Nephron progenitor cell (in vitro differentiated cells): ENCODE measurements at regions not wholly inside any gene's neighbourhood (a gene's known extent, or its start where the extent isn't known, plus 50 kb on each side); places are given as distances from the start of the nearest gene placed in this dataset.

Experiments used
- DNase-seq: peaks from one replicate; pipeline ENCODE4 v3.0.0; 2021
- H3K27ac Mint-ChIP-seq: 2 replicates; pipeline ENCODE4 v1.8.0; 2021; ENCODE audit warnings: mild to moderate bottlenecking, moderate library complexity, mixed read lengths
- H3K27me3 Mint-ChIP-seq: 2 replicates; pipeline ENCODE4 v1.8.0; 2021; ENCODE audit warnings: mild to moderate bottlenecking, low read depth, mixed read lengths; ENCODE audit not compliant: poor library complexity
- H3K36me3 Mint-ChIP-seq: 2 replicates; pipeline ENCODE4 v1.8.0; 2021; ENCODE audit warnings: low read depth, mixed read lengths
- H3K4me1 Mint-ChIP-seq: 2 replicates; pipeline ENCODE4 v1.8.0; 2021; ENCODE audit warnings: mixed read lengths
- H3K4me3 Mint-ChIP-seq: 2 replicates; pipeline ENCODE4 v1.8.0; 2021; ENCODE audit warnings: mild to moderate bottlenecking, moderate library complexity, mixed read lengths
- H3K9me3 Mint-ChIP-seq: 2 replicates; pipeline ENCODE4 v1.8.0; 2021; ENCODE audit warnings: mild to moderate bottlenecking, moderate library complexity, mixed read lengths
- TF ChIP-seq, protein P1 (sequence below): fragments of 200-600 bp; sonication (generic); IDR thresholded peaks from 2 replicates; pipeline ENCODE4 v1.5.0; 2021; ENCODE audit warnings: antibody characterized with exemption

DNA sequence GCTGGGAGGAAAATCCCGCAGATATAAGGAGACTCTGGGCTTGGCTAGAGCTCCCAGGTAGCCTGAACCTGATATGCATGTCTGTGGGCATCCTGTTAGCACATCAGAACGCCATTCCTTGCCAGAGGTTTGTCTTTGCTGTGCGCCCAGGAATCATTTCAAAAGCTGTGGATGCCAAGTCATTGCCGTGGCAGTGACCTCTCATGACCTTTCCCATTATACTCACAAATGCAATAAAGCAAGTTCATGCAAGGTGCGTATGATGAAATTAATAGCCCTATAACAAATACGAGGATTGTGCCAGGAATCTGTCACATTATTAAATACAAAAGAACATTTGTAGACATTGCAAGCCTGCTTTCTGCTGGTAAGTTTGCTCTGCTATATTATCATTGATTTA lies 229.1 kb upstream of the PELI2 start:
- no peak for DNase-seq
- no peaks in the 10 kb centered on the region for H3K9me3 Mint-ChIP-seq
- H3K27me3 Mint-ChIP-seq, result peaks cover 12% of the 10 kb centered on the region
- no peaks in the 10 kb centered on the region for H3K36me3 Mint-ChIP-seq
- H3K4me1 Mint-ChIP-seq, result no peaks in the 10 kb centered on the region
- no peak overlapping the region for H3K27ac Mint-ChIP-seq
- TF ChIP-seq, protein P1, sequence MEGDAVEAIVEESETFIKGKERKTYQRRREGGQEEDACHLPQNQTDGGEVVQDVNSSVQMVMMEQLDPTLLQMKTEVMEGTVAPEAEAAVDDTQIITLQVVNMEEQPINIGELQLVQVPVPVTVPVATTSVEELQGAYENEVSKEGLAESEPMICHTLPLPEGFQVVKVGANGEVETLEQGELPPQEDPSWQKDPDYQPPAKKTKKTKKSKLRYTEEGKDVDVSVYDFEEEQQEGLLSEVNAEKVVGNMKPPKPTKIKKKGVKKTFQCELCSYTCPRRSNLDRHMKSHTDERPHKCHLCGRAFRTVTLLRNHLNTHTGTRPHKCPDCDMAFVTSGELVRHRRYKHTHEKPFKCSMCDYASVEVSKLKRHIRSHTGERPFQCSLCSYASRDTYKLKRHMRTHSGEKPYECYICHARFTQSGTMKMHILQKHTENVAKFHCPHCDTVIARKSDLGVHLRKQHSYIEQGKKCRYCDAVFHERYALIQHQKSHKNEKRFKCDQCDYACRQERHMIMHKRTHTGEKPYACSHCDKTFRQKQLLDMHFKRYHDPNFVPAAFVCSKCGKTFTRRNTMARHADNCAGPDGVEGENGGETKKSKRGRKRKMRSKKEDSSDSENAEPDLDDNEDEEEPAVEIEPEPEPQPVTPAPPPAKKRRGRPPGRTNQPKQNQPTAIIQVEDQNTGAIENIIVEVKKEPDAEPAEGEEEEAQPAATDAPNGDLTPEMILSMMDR, result no peak
- no peak overlapping the region for H3K4me3 Mint-ChIP-seq

DNA sequence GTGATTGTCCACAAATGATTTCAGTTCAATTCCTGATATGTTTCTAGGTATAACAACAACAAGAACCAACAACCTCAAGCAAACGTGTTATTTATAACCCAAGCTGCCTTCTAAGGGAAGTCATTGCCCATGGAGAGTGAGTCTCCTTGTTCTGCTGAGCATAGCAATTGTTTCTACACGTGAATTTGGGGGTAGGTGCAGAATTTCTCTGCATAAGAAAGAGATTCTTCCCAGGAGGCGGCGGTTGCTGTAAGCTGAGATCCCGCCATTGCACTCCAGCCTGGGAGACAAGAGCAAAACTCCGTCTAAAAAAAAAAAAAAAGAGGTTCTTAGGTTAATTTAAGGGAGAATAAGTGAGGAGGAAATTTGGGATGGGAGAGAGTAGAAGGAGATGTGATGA lies 226.5 kb upstream of the PELI2 start:
- H3K27ac Mint-ChIP-seq, result no peak overlapping the region
- no peak for DNase-seq
- TF ChIP-seq, protein P1, result no peak
- no peaks in the 10 kb centered on the region for H3K9me3 Mint-ChIP-seq
- H3K4me1 Mint-ChIP-seq, result peaks cover 6% of the 10 kb centered on the region
- H3K4me3 Mint-ChIP-seq, result no peak overlapping the region
- no peaks in the 10 kb centered on the region for H3K36me3 Mint-ChIP-seq
- H3K27me3 Mint-ChIP-seq, result peaks cover 12% of the 10 kb centered on the region

DNA sequence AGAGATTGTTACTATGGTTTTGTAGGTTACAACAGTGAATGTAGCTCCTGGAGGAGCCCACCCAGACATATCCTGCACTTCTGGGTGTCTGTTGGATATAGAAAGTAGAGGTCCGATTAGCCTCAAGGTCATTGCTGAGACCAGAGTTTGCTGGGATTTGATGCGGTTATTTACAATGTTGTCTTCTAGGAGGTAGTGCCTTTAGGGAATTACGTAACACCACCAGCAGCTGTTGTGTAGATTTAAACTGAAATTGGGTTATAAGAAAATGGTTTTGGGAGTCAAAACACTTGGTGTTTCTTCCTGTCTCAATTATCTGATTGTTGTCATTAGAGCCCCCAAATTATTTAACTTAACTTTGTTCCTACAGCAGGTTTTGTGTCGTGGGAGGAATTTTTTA lies 225.3 kb upstream of the PELI2 start:
- peaks cover 12% of the 10 kb centered on the region for H3K4me1 Mint-ChIP-seq

DNA sequence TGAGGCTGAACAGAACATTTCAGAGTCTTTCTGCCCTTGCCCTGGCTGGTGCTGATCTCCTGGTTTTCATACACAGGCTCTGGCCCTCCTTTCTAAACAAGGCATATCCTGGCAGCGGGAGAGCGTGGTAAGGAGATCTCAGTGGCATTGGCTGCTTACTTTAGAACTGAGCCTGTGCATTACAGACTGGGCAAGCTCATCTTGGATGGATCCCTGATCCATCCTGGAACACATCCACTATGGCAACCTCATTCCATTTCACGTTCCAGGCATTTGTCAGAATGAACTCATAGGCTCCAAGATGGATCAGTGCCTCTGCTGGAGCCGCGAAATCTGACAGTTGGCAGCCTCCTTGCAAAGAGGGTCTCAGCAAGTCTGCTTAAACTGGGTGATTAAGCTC lies 224.5 kb upstream of the PELI2 start:
- Mint-ChIP-seq H3K4me3 (no peak overlapping the region), H3K9me3 (no peaks in the 10 kb centered on the region), H3K4me1 (peaks cover 12% of the 10 kb centered on the region), H3K36me3 (no peaks in the 10 kb centered on the region), H3K27ac (peak overlapping the region; percentile 47), H3K27me3 (peaks cover 10% of the 10 kb centered on the region)
- TF ChIP-seq, protein P1, result no peak
- DNase-seq, result no peak

More for the DNA sequence above, 225.3 kb upstream of the PELI2 start:
- peaks cover 12% of the 10 kb centered on the region for H3K27me3 Mint-ChIP-seq
- no peak for DNase-seq
- H3K36me3 Mint-ChIP-seq, result no peaks in the 10 kb centered on the region
- H3K4me3 Mint-ChIP-seq, result no peak overlapping the region
- TF ChIP-seq, protein P1, result no peak
- H3K27ac Mint-ChIP-seq, result no peak overlapping the region
- no peaks in the 10 kb centered on the region for H3K9me3 Mint-ChIP-seq

DNA sequence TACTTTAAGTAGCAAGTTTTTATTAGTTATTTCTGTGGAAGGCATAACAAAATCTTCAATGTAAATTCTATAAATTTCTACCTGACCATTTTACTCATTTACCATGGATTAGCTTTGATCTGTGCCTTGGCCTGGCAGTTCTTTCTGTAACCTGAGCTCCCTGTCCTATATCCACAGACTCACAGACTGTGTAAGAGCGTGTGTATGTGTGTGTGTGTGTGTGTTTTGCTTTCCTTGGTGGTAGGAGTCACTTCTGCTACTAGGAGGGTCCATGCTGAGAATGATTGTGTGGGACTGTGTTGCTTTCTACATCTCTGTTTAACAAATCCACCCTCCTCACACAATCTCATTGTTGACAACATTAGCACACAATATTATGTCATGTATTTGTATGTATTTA lies 221.2 kb upstream of the PELI2 start:
- Mint-ChIP-seq H3K27ac (no peak overlapping the region), H3K27me3 (peaks cover 3% of the 10 kb centered on the region), H3K4me3 (no peak overlapping the region), H3K36me3 (no peaks in the 10 kb centered on the region), H3K9me3 (no peaks in the 10 kb centered on the region), H3K4me1 (peaks cover 12% of the 10 kb centered on the region)
- TF ChIP-seq, protein P1, result no peak
- peak; percentile 10 for DNase-seq

DNA sequence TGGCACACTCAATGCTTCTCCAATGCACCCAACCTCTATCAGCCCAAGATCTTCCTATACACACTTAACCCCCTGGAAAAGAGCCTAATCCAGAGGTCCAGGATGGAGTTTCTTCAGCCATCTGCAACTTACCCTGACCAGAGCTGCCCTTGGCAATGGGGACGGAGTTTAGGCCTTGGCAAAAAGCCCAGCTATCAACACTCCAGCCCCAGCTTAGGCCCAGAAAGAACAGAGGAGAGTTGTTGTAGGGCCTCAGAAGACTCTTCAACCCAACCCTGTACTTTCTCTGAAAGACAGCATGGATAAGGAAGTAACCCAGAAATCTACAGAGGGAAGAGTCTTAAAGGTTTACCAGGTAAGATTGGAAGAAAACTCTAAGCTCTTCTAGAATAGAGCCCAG lies 219.3 kb upstream of the PELI2 start:
- Mint-ChIP-seq H3K4me3 (no peak overlapping the region), H3K9me3 (no peaks in the 10 kb centered on the region), H3K27me3 (no peaks in the 10 kb centered on the region), H3K4me1 (peaks cover 12% of the 10 kb centered on the region), H3K27ac (no peak overlapping the region), H3K36me3 (no peaks in the 10 kb centered on the region)
- TF ChIP-seq, protein P1, result no peak
- DNase-seq, result no peak
